KOPT-K1 (cell line): ENCODE measurements at regions not wholly inside any gene's neighbourhood (a gene's known extent, or its start where the extent isn't known, plus 50 kb on each side); places are given as distances from the start of the nearest gene placed in this dataset.

Experiments
- H3K27ac ChIP-seq: fragments of 200-600 bp; sonication (generic); 2 replicates; pipeline ENCODE4 v1.5.1; 2016; ENCODE audit warnings: antibody characterized with exemption, mild to moderate bottlenecking, low read depth, low read length; ENCODE audit not compliant: poor library complexity, severe bottlenecking
- H3K36me3 ChIP-seq: fragments of 200-600 bp; sonication (generic); 2 replicates; pipeline ENCODE4 v1.5.1; 2017; ENCODE audit warnings: antibody characterized with exemption, mild to moderate bottlenecking, low read length, moderate library complexity; ENCODE audit not compliant: insufficient read depth
- H3K9me3 ChIP-seq: fragments of 200-600 bp; sonication (generic); 2 replicates; pipeline ENCODE4 v1.5.1; 2017; ENCODE audit warnings: antibody characterized with exemption, low read length, mild to moderate bottlenecking; ENCODE audit not compliant: insufficient read depth, poor library complexity, severe bottlenecking

GRCh38 chr10:78838141-78838657, 230.6 kb upstream of the ZMIZ1 start:
- Histone ChIP-seq H3K27ac (no peak overlapping the region), H3K36me3 (no peaks in the 10 kb centered on the region)

GRCh38 chr10:78843495-78843894, 225.3 kb upstream of the ZMIZ1 start:
- Histone ChIP-seq H3K9me3 (peaks cover 18% of the 10 kb centered on the region), H3K36me3 (no peaks in the 10 kb centered on the region), H3K27ac (no peak overlapping the region)

More at GRCh38 chr10:78838141-78838657, 230.6 kb upstream of the ZMIZ1 start:
- H3K9me3 ChIP-seq = peaks cover 36% of the 10 kb centered on the region

- Histone ChIP-seq H3K27ac (no peak overlapping the region), H3K9me3 (peaks cover 18% of the 10 kb centered on the region), H3K36me3 (no peaks in the 10 kb centered on the region)
These were observed 223.7 kb upstream of the ZMIZ1 start for GRCh38 chr10:78844960-78845607.

- Histone ChIP-seq H3K36me3 (no peaks in the 10 kb centered on the region), H3K27ac (no peak overlapping the region)
These were observed 222.7 kb upstream of the ZMIZ1 start for GRCh38 chr10:78846071-78846470.

GRCh38 chr10:78846760-78847159, 222.0 kb upstream of the ZMIZ1 start:
- no peak overlapping the region for H3K27ac ChIP-seq
- H3K36me3 ChIP-seq = no peaks in the 10 kb centered on the region

More at GRCh38 chr10:78846071-78846470, 222.7 kb upstream of the ZMIZ1 start:
- H3K9me3 ChIP-seq = peaks cover 13% of the 10 kb centered on the region

GRCh38 chr10:78847485-78847884, 221.3 kb upstream of the ZMIZ1 start:
- H3K27ac ChIP-seq = no peak overlapping the region
- H3K36me3 ChIP-seq = no peaks in the 10 kb centered on the region
- peaks cover 5% of the 10 kb centered on the region for H3K9me3 ChIP-seq

More at GRCh38 chr10:78846760-78847159, 222.0 kb upstream of the ZMIZ1 start:
- H3K9me3 ChIP-seq = peaks cover 6% of the 10 kb centered on the region

GRCh38 chr10:78849115-78849514, 219.7 kb upstream of the ZMIZ1 start:
- Histone ChIP-seq H3K9me3 (no peaks in the 10 kb centered on the region), H3K36me3 (no peaks in the 10 kb centered on the region), H3K27ac (no peak overlapping the region)

GRCh38 chr10:78849731-78850130, 219.0 kb upstream of the ZMIZ1 start:
- H3K36me3 ChIP-seq = no peaks in the 10 kb centered on the region
- H3K27ac ChIP-seq = no peak overlapping the region
- H3K9me3 ChIP-seq = no peaks in the 10 kb centered on the region

GRCh38 chr10:78850644-78851435, 217.9 kb upstream of the ZMIZ1 start:
- H3K9me3 ChIP-seq = no peaks in the 10 kb centered on the region
- H3K36me3 ChIP-seq = no peaks in the 10 kb centered on the region
- no peak overlapping the region for H3K27ac ChIP-seq

- Histone ChIP-seq H3K36me3 (no peaks in the 10 kb centered on the region), H3K9me3 (no peaks in the 10 kb centered on the region), H3K27ac (no peak overlapping the region)
These were observed 217.1 kb upstream of the ZMIZ1 start for GRCh38 chr10:78851647-78852046.

GRCh38 chr10:78852466-78853240, 216.1 kb upstream of the ZMIZ1 start:
- H3K36me3 ChIP-seq = no peaks in the 10 kb centered on the region
- H3K27ac ChIP-seq = no peak overlapping the region
- H3K9me3 ChIP-seq = no peaks in the 10 kb centered on the region

- H3K9me3 ChIP-seq = no peaks in the 10 kb centered on the region
- H3K36me3 ChIP-seq = no peaks in the 10 kb centered on the region
- no peak overlapping the region for H3K27ac ChIP-seq
These were observed 214.9 kb upstream of the ZMIZ1 start for GRCh38 chr10:78853864-78854263.

GRCh38 chr10:78856421-78856820, 212.3 kb upstream of the ZMIZ1 start:
- H3K9me3 ChIP-seq = no peaks in the 10 kb centered on the region
- no peak overlapping the region for H3K27ac ChIP-seq
- H3K36me3 ChIP-seq = no peaks in the 10 kb centered on the region

GRCh38 chr10:78857193-78857592, 211.6 kb upstream of the ZMIZ1 start:
- Histone ChIP-seq H3K27ac (no peak overlapping the region), H3K36me3 (no peaks in the 10 kb centered on the region), H3K9me3 (no peaks in the 10 kb centered on the region)

- Histone ChIP-seq H3K27ac (no peak overlapping the region), H3K36me3 (no peaks in the 10 kb centered on the region), H3K9me3 (no peaks in the 10 kb centered on the region)
These were observed 209.5 kb upstream of the ZMIZ1 start for GRCh38 chr10:78859266-78859665.
